Breast epithelium (tissue), 3 donors: ENCODE measurements at regions not wholly inside any gene's neighbourhood (a gene's known extent, or its start where the extent isn't known, plus 50 kb on each side); places are given as distances from the start of the nearest gene placed in this dataset.

Experiments
- CTCF ChIP-seq, 3 donors: fragments of 450-650 bp; IDR thresholded peaks; one replicate each; pipeline ENCODE4 v1.5.1; 2016 to 2017; ENCODE audit warnings: antibody characterized with exemption in 3 of 3, mild to moderate bottlenecking in 3 of 3, moderate library complexity in 3 of 3
- POLR2A ChIP-seq: fragments of 450-650 bp; IDR thresholded peaks from one replicate; pipeline ENCODE4 v1.6.1; 2016; ENCODE audit warnings: antibody characterized with exemption, mild to moderate bottlenecking, moderate library complexity

GRCh38 chr6:142699391-142699790, 245.6 kb downstream of the HIVEP2 start:
- TF ChIP-seq CTCF (IDR thresholded peaks at IDR 0.05), result no peak
- TF ChIP-seq POLR2A, result no peak
